ACHN (cell line): ENCODE measurements at regions not wholly inside any gene's neighbourhood (a gene's known extent, or its start where the extent isn't known, plus 50 kb on each side); places are given as distances from the start of the nearest gene placed in this dataset.

Experiments
- DNase-seq: peaks from one replicate; pipeline ENCODE4 v3.0.0-alpha.2; 2015
- in situ Hi-C: cut with HindIII; loops from 2 replicates; pipeline ENCODE4 v1.10.0; 2017; ENCODE audit warnings: low sequenced_read_pairs, low pct_ligation_motif_present, low pct_unique_long_range_greater_than_20kb

- in situ Hi-C loops, result no loop called here
- no peak for DNase-seq
Observed at GRCh38 chr6:23390221-23390620, 735.8 kb upstream of the NRSN1 start.

- no peak for DNase-seq
Observed at GRCh38 chr6:23394681-23395080, 731.3 kb upstream of the NRSN1 start.

GRCh38 chr6:23395381-23395780, 730.6 kb upstream of the NRSN1 start:
- in situ Hi-C loops, result no loop called here
- no peak for DNase-seq

More at GRCh38 chr6:23394681-23395080, 731.3 kb upstream of the NRSN1 start:
- in situ Hi-C loops, result no loop called here

GRCh38 chr6:23396949-23397348, 729.1 kb upstream of the NRSN1 start:
- DNase-seq, result no peak
- in situ Hi-C loops, result no loop called here

- no peak for DNase-seq
- in situ Hi-C loops, result no loop called here
Observed at GRCh38 chr6:23403460-23403859, 722.6 kb upstream of the NRSN1 start.

- in situ Hi-C loops, result no loop called here
- no peak for DNase-seq
Observed at GRCh38 chr6:23409531-23409930, 716.5 kb upstream of the NRSN1 start.

- DNase-seq, result no peak
- in situ Hi-C loops, result no loop called here
Observed at GRCh38 chr6:23410439-23410838, 715.6 kb upstream of the NRSN1 start.

- no peak for DNase-seq
- in situ Hi-C loops, result no loop called here
Observed at GRCh38 chr6:23412770-23413169, 713.2 kb upstream of the NRSN1 start.

- DNase-seq, result no peak
- in situ Hi-C loops, result no loop called here
Observed at GRCh38 chr6:23413327-23414050, 712.5 kb upstream of the NRSN1 start.

- peak; percentile 12 for DNase-seq
- in situ Hi-C loops, result no loop called here
Observed at GRCh38 chr6:23414051-23414445, 712.0 kb upstream of the NRSN1 start.

- no peak for DNase-seq
- in situ Hi-C loops, result no loop called here
Observed at GRCh38 chr6:23414922-23415321, 711.1 kb upstream of the NRSN1 start.

- in situ Hi-C loops, result no loop called here
- DNase-seq, result no peak
Observed at GRCh38 chr6:23415819-23416427, 710.1 kb upstream of the NRSN1 start.

- in situ Hi-C loops, result no loop called here
- DNase-seq, result no peak
Observed at GRCh38 chr6:23417133-23417532, 708.9 kb upstream of the NRSN1 start.

- no peak for DNase-seq
- in situ Hi-C loops, result no loop called here
Observed at GRCh38 chr6:23418095-23418494, 707.9 kb upstream of the NRSN1 start.

GRCh38 chr6:23419046-23419445, 707.0 kb upstream of the NRSN1 start:
- in situ Hi-C loops, result no loop called here
- no peak for DNase-seq

GRCh38 chr6:23420659-23421350, 705.2 kb upstream of the NRSN1 start:
- in situ Hi-C loops, result no loop called here

GRCh38 chr6:23424584-23424983, 701.4 kb upstream of the NRSN1 start:
- in situ Hi-C loops, result no loop called here
- DNase-seq, result no peak

More at GRCh38 chr6:23420659-23421350, 705.2 kb upstream of the NRSN1 start:
- no peak for DNase-seq

- in situ Hi-C loops, result no loop called here
- no peak for DNase-seq
Observed at GRCh38 chr6:23435126-23435525, 690.9 kb upstream of the NRSN1 start.

- in situ Hi-C loops, result no loop called here
- DNase-seq, result no peak
Observed at GRCh38 chr6:23435798-23436197, 690.2 kb upstream of the NRSN1 start.
